Gastrocnemius medialis (tissue), 4 donors: ENCODE measurements at regions not wholly inside any gene's neighbourhood (a gene's known extent, or its start where the extent isn't known, plus 50 kb on each side); places are given as distances from the start of the nearest gene placed in this dataset.
"Not testable (repeated sequence)": the region's sequence is repeated elsewhere in the genome, so short reads cannot be mapped to it uniquely, and the experiment has no call there.

Source experiments
- ATAC-seq, 2 donors: fragments of 150-250 bp; one replicate each; pipeline ENCODE4 v1.9.1; 2016
- DNase-seq, 2 donors: peaks; one replicate each; pipeline ENCODE4 v3.0.0-alpha.2; 2019
- H3K27ac ChIP-seq, 4 donors: fragments of 200-600 bp; sonication (generic); 1 replicate in 1 of 4; 2 replicates in 3 of 4; pipeline ENCODE4 v1.5.1; 2016 to 2018; ENCODE audit warnings: mild to moderate bottlenecking in 2 of 4, moderate library complexity in 1 of 4
- H3K27me3 ChIP-seq, 3 donors: fragments of 200-600 bp; sonication (generic) in 2 of 3; 1 replicate in 1 of 3; 2 replicates in 2 of 3; pipeline versions ENCODE4 v1.5.1 to v1.6.0; 2016 to 2019; ENCODE audit warnings: mild to moderate bottlenecking in 1 of 3, moderate library complexity in 1 of 3
- H3K36me3 ChIP-seq, 2 donors: fragments of 200-600 bp; sonication (generic) in 1 of 2; one replicate each; pipeline ENCODE4 v1.5.1; 2017 to 2018
- H3K4me1 ChIP-seq, 2 donors: fragments of 200-600 bp; sonication (generic) in 1 of 2; one replicate each; pipeline ENCODE4 v1.5.1; 2016 to 2017; ENCODE audit warnings: mild to moderate bottlenecking in 2 of 2
- H3K4me3 ChIP-seq, 4 donors: fragments of 200-600 bp; sonication (generic) in 3 of 4; 1 replicate in 1 of 4; 2 replicates in 3 of 4; pipeline ENCODE4 v1.5.1; 2016 to 2019; ENCODE audit warnings: mild to moderate bottlenecking in 2 of 4
- H3K9me3 ChIP-seq, 3 donors: fragments of 200-600 bp; sonication (generic) in 2 of 3; 1 replicate in 1 of 3; 2 replicates in 2 of 3; pipeline ENCODE4 v1.5.1; 2016 to 2019
- POLR2A ChIP-seq, 2 donors: fragments of 450-650 bp; IDR thresholded peaks; one replicate each; pipeline ENCODE4 v1.6.1; 2017; ENCODE audit warnings: antibody characterized with exemption in 2 of 2, mild to moderate bottlenecking in 2 of 2, moderate library complexity in 2 of 2
- in situ Hi-C, 4 donors: fragments of 200-750 bp; cut with MboI; loops; one replicate each; pipeline versions ENCODE4 v1.15.0 to v1.8.0; 2017; ENCODE audit warnings: low sequenced_read_pairs in 4 of 4
- intact Hi-C: fragments of 100-400 bp; cut with DNase I; formaldehyde crosslinking; loops from one replicate; pipeline ENCODE4 v1.15.1; 2023; ENCODE audit warnings: low total_unique reads
- TF ChIP-seq, protein P1 (sequence below), 5 experiments: fragments of 450-650 bp in 3 of 5; fragments of 200-600 bp in 2 of 5; sonication (generic) in 2 of 5; IDR thresholded peaks in 4 of 5; conservative IDR thresholded peaks in 1 of 5; 1 replicate in 4 of 5; 2 replicates in 1 of 5; pipeline ENCODE4 v1.5.1; 2016 to 2019; ENCODE audit warnings: antibody characterized with exemption in 5 of 5, mild to moderate bottlenecking in 3 of 5, moderate library complexity in 3 of 5

DNA sequence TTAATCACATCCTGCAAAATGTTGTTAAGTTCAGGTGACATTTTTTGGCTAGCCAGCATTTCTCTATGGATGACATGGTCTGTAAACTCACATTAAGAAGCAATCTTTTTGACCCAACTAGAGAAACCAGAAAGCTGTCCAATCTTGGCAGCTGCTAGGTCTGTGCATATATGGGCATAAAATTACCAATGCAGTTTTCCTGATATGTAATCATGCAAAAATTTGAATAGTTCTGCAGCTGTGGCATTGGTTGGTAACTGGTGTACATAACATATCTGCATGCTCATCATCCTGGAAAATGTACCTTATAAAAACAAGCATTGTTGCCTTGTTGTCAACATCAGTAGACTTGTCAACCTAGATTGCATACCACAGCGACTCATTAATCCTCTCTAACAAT, 620.0 kb upstream of the LRFN5 start:
- in situ Hi-C loops, result no loop called here
- no peak for DNase-seq
- H3K4me3 ChIP-seq, result no peak overlapping the region
- H3K27me3 ChIP-seq, result no peaks in the 10 kb centered on the region
- no peaks in the 10 kb centered on the region for H3K9me3 ChIP-seq
- H3K27ac ChIP-seq, result no peak overlapping the region
- no peaks in the 10 kb centered on the region for H3K36me3 ChIP-seq
- no peaks in the 10 kb centered on the region for H3K4me1 ChIP-seq
- TF ChIP-seq, protein P1, sequence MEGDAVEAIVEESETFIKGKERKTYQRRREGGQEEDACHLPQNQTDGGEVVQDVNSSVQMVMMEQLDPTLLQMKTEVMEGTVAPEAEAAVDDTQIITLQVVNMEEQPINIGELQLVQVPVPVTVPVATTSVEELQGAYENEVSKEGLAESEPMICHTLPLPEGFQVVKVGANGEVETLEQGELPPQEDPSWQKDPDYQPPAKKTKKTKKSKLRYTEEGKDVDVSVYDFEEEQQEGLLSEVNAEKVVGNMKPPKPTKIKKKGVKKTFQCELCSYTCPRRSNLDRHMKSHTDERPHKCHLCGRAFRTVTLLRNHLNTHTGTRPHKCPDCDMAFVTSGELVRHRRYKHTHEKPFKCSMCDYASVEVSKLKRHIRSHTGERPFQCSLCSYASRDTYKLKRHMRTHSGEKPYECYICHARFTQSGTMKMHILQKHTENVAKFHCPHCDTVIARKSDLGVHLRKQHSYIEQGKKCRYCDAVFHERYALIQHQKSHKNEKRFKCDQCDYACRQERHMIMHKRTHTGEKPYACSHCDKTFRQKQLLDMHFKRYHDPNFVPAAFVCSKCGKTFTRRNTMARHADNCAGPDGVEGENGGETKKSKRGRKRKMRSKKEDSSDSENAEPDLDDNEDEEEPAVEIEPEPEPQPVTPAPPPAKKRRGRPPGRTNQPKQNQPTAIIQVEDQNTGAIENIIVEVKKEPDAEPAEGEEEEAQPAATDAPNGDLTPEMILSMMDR (IDR thresholded peaks at IDR 0.05 in 4 of 5, conservative IDR thresholded peaks at IDR 0.05 in 1 of 5), result no peak
- TF ChIP-seq POLR2A (IDR thresholded peaks at IDR 0.05), result no peak
- no peak for ATAC-seq
- intact Hi-C loops, result no loop called here

DNA sequence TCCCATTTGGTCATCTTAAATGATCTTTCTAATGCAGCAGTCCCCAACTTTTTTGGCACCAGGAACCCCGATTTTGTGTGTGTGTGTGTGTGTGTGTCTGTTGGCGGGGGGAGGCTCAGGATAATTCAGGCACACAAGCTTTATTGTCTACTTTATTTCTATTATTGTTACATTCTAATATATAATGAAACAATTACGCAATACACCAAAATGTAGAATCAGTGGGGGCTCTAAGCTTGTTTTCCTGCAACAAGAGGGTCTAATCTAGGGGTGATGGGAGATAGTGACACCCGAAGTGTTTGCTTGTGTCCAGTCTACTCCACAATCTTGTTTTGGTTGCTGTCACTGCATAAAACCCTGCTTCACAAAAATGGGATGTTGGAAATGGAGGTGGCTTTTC, 621.1 kb upstream of the LRFN5 start:
- Histone ChIP-seq H3K27ac (no peak overlapping the region), H3K27me3 (no peaks in the 10 kb centered on the region), H3K4me1 (no peaks in the 10 kb centered on the region), H3K4me3 (no peak overlapping the region), H3K36me3 (no peaks in the 10 kb centered on the region), H3K9me3 (no peaks in the 10 kb centered on the region)
- DNase-seq (no peak), ATAC-seq (no peak)
- TF ChIP-seq, protein P1 (IDR thresholded peaks at IDR 0.05 in 4 of 5, conservative IDR thresholded peaks at IDR 0.05 in 1 of 5), result no peak
- TF ChIP-seq POLR2A (IDR thresholded peaks at IDR 0.05), result no peak
- in situ Hi-C loops, result no loop called here
- intact Hi-C loops, result no loop called here

DNA sequence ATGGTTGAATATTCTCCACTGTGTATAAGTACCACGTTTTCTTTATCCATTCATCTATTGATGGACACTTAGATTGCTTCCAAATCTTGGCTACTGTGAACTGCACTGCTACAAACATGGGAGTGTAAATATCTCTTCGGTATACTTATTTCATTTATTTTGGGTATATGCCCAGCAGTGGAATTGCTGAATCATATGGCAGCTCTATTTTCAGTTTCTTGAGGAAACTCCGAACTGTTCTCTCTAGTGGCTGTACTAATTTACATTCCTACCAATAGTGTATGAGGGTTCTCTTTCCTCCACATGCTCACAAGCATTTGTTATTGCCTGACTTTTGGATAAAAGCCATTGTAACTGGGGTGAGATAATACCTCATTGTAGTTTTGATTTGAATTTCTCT, 623.1 kb upstream of the LRFN5 start:
- DNase-seq, result no peak
- no peak for ATAC-seq
- no peaks in the 10 kb centered on the region for H3K27me3 ChIP-seq
- TF ChIP-seq, protein P1 (IDR thresholded peaks at IDR 0.05 in 4 of 5, conservative IDR thresholded peaks at IDR 0.05 in 1 of 5), result no peak
- TF ChIP-seq POLR2A (IDR thresholded peaks at IDR 0.05), result no peak
- no peak overlapping the region for H3K4me3 ChIP-seq
- intact Hi-C loops (no loop called here), in situ Hi-C loops (no loop called here)
- no peaks in the 10 kb centered on the region for H3K4me1 ChIP-seq
- no peaks in the 10 kb centered on the region for H3K9me3 ChIP-seq
- H3K27ac ChIP-seq, result no peak overlapping the region
- H3K36me3 ChIP-seq, result no peaks in the 10 kb centered on the region

DNA sequence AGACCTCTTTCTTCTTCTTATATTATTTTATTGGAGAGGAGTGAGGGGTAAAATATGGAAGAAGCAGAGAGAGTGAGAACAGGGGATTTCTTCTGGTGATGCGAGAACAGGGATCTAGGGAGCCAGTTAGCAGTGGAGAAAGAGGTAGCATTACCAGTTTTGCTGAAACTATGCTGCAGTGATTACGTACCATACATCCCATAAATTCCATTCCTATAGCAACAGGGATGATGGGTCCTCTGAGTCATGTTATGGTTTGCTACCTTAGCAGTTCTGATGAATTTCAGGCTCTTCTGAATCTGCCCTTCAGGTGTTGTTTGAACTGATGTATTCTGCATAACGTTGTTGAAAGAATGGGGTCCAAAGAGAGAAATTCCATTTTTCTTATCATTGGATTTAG, 625.4 kb upstream of the LRFN5 start:
- Histone ChIP-seq H3K27ac (no peak overlapping the region), H3K36me3 (no peaks in the 10 kb centered on the region), H3K4me1 (no peaks in the 10 kb centered on the region), H3K4me3 (no peak overlapping the region), H3K27me3 (no peaks in the 10 kb centered on the region), H3K9me3 (no peaks in the 10 kb centered on the region)
- intact Hi-C loops (no loop called here), in situ Hi-C loops (no loop called here)
- ATAC-seq, result no peak
- no peak for DNase-seq
- TF ChIP-seq, protein P1 (IDR thresholded peaks at IDR 0.05 in 4 of 5, conservative IDR thresholded peaks at IDR 0.05 in 1 of 5), result no peak
- TF ChIP-seq POLR2A (IDR thresholded peaks at IDR 0.05), result no peak

DNA sequence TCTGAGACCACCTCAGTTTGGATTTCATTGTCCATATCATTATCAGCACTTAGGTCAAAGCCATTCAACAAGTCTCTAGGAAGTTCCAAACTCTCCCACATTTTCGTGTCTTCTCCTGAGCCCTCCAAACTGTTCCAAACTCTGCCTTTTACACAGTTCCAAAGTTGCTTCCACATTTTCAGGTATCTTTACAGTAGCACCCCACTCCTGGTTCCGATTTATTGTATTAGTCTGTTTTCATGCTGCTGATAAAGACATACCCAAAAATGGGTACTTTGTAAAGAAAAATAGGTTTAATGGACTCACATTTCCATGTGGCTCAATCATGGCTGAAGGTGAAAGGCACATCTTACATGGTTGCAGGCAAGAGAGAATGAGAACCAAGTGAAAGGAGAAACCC, 646.4 kb upstream of the LRFN5 start:
- H3K9me3 ChIP-seq, result not testable (repeated sequence)

More for the DNA sequence above, 646.4 kb upstream of the LRFN5 start:
- H3K27me3 ChIP-seq, intact Hi-C loops, DNase-seq, ATAC-seq, H3K36me3 ChIP-seq, in situ Hi-C loops, H3K4me1 ChIP-seq, H3K27ac ChIP-seq, H3K4me3 ChIP-seq: not testable (repeated sequence)
